ENCODE measurements at regions not wholly inside any gene's neighbourhood (a gene's known extent, or its start where the extent isn't known, plus 50 kb on each side); places are given as distances from the start of the nearest gene placed in this dataset.
A peak's percentile ranks its signal among the peaks of the same experiment; 100 is the strongest.

DNA sequence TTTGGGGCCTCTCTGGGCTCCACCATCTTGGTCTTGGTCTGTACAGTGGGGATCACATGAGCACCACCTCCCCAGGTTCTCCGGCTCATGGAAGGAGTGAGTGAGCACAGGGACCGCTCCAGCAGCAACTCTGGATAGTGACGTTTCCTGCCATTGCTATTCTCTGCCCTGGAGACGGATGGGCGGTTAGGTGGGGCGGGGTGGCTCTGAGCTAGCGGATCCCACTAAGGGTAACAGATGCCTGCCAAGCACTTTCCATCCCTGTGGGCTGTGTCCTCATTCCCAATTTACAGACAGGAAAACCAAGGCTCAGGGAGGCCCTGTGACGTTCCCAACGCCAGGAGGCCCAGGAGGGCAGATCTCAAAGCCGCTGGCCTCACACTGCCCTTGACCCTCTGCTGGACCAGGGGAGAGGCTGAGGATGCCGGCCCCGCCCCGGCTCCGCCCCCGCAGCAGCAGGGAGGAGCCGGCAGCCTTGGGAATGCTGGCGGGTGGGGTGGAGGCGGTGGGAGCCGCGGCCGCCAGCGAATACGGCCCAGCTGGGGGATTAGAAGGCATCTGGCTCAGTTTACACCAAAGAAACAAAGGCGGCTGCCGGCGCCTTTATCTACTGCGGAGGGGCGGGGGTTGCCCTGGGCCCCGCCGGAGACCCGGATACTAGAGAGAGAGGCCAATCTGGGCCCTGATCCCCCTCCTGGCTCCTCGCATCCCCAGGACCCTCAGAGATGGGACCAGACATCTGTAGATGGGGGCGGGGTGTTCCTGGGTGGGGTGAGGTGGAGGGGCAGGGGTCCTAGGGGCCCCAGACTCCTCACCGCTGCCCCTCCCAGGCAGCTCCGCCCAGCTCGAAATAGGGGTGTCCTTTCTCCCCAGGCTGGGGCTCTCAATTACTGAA, 122.3 kb upstream of the CIBAR2 start (continued):
- no peak for TF ChIP-seq SOX13 (IDR thresholded peaks at IDR 0.05)
- peak in 1 of 2 experiments; percentile 65; a peak in 1 of 4 replicates for TF ChIP-seq SOX13 (CRISPR knock-in tag; conservative IDR thresholded peaks at IDR 0.05 in 1 of 2, IDR thresholded peaks at IDR 0.05 in 1 of 2)
- TF ChIP-seq ZNF331 (CRISPR knock-in tag; IDR thresholded peaks at IDR 0.05), result peak; percentile 48; the same call in 1 of the 2 replicates
- no peak for TF ChIP-seq ATAD3A (CRISPR knock-in tag; IDR thresholded peaks at IDR 0.05)
- TF ChIP-seq, protein P1, sequence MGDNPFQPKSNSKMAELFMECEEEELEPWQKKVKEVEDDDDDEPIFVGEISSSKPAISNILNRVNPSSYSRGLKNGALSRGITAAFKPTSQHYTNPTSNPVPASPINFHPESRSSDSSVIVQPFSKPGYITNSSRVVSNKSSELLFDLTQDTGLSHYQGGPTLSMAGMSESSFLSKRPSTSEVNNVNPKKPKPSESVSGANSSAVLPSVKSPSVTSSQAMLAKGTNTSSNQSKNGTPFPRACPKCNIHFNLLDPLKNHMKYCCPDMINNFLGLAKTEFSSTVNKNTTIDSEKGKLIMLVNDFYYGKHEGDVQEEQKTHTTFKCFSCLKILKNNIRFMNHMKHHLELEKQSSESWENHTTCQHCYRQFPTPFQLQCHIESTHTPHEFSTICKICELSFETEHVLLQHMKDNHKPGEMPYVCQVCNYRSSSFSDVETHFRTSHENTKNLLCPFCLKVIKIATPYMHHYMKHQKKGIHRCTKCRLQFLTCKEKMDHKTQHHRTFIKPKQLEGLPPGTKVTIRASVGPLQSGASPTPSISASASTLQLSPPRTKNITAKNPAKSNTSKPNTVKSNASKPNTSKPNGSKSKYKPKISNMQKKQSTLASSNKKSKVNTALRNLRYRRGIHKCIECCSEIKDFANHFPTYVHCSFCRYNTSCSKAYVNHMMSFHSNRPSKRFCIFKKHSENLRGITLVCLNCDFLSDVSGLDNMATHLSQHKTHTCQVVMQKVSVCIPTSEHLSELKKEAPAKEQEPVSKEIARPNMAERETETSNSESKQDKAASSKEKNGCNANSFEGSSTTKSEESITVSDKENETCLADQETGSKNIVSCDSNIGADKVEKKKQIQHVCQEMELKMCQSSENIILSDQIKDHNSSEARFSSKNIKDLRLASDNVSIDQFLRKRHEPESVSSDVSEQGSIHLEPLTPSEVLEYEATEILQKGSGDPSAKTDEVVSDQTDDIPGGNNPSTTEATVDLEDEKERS (CRISPR knock-in tag; IDR thresholded peaks at IDR 0.05), result peak; percentile 85
- TF ChIP-seq MTF2 (CRISPR knock-in tag; IDR thresholded peaks at IDR 0.05; ENCODE audit: borderline replicate concordance), result peak; percentile 73; the same call in 1 of the 2 replicates
- TF ChIP-seq ZMYM2 (CRISPR knock-in tag; IDR thresholded peaks at IDR 0.05), result peak; percentile 99
- TF ChIP-seq MZF1 (CRISPR knock-in tag; IDR thresholded peaks at IDR 0.05; ENCODE audit: borderline replicate concordance), result no peak
- no peak for TF ChIP-seq ZFAT (CRISPR knock-in tag; conservative IDR thresholded peaks at IDR 0.05)
- TF ChIP-seq ZNF253 (CRISPR knock-in tag; IDR thresholded peaks at IDR 0.05; ENCODE audit: borderline replicate concordance), result no peak
- TF ChIP-seq MIER3 (CRISPR knock-in tag; IDR thresholded peaks at IDR 0.05; ENCODE audit: borderline replicate concordance), result peak; percentile 45; the same call in 1 of the 2 replicates
- TF ChIP-seq SRY (CRISPR knock-in tag; IDR thresholded peaks at IDR 0.05), result 0 out of 2 replicates have a peak, but pooled peaks have one; percentile 35
- TF ChIP-seq CHD4 (IDR thresholded peaks at IDR 0.05; ENCODE audit: borderline replicate concordance, low read length), result peak; percentile 96
- TF ChIP-seq, protein P2, sequence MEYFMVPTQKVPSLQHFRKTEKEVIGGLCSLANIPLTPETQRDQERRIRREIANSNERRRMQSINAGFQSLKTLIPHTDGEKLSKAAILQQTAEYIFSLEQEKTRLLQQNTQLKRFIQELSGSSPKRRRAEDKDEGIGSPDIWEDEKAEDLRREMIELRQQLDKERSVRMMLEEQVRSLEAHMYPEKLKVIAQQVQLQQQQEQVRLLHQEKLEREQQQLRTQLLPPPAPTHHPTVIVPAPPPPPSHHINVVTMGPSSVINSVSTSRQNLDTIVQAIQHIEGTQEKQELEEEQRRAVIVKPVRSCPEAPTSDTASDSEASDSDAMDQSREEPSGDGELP (IDR thresholded peaks at IDR 0.05; ENCODE audit: borderline replicate concordance, low read depth), result peak; percentile 47; the same call in 1 of the 2 replicates
- peak; percentile 100 for TF ChIP-seq ZNF629 (CRISPR knock-in tag; conservative IDR thresholded peaks at IDR 0.05)
- TF ChIP-seq RXRA (CRISPR knock-in tag; IDR thresholded peaks at IDR 0.05), result peak; percentile 98
- TF ChIP-seq SNAPC2 (CRISPR knock-in tag; IDR thresholded peaks at IDR 0.05), result 0 out of 2 replicates have a peak, but pooled peaks have one; percentile 72
- 0 out of 2 replicates have a peak, but pooled peaks have one; percentile 51 for TF ChIP-seq ZSCAN29 (CRISPR knock-in tag; conservative IDR thresholded peaks at IDR 0.05)
- TF ChIP-seq, protein P3, sequence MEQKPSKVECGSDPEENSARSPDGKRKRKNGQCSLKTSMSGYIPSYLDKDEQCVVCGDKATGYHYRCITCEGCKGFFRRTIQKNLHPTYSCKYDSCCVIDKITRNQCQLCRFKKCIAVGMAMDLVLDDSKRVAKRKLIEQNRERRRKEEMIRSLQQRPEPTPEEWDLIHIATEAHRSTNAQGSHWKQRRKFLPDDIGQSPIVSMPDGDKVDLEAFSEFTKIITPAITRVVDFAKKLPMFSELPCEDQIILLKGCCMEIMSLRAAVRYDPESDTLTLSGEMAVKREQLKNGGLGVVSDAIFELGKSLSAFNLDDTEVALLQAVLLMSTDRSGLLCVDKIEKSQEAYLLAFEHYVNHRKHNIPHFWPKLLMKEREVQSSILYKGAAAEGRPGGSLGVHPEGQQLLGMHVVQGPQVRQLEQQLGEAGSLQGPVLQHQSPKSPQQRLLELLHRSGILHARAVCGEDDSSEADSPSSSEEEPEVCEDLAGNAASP (CRISPR knock-in tag; IDR thresholded peaks at IDR 0.05; ENCODE audit: borderline replicate concordance), result peak; percentile 90; the same call in 1 of the 2 replicates
- 0 out of 2 replicates have a peak, but pooled peaks have one; percentile 38 for TF ChIP-seq ZNF839 (CRISPR knock-in tag; IDR thresholded peaks at IDR 0.05; ENCODE audit: borderline replicate concordance)
- TF ChIP-seq, protein P4, sequence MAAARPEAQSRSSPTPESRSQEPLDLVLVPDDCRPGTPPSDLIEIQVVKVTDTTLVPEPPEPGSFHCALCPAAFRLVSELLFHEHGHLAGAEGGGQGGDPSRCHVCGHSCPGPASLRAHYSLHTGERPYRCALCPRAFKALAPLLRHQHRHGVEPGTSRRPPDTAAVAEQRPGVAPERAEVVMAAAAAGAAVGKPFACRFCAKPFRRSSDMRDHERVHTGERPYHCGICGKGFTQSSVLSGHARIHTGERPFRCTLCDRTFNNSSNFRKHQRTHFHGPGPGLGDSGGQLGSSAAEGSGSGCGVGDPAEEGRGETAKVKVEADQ (CRISPR knock-in tag; IDR thresholded peaks at IDR 0.05; ENCODE audit: borderline replicate concordance), result no peak
- TF ChIP-seq MIXL1 (CRISPR knock-in tag; IDR thresholded peaks at IDR 0.05), result no peak
- TF ChIP-seq MEF2D (CRISPR knock-in tag; IDR thresholded peaks at IDR 0.05), result 0 out of 2 replicates have a peak, but pooled peaks have one; percentile 33
- TF ChIP-seq ZNF670 (CRISPR knock-in tag; IDR thresholded peaks at IDR 0.05; ENCODE audit: borderline replicate concordance), result peak; percentile 78; the same call in 1 of the 2 replicates
